B cell (primary cell): ENCODE measurements at regions not wholly inside any gene's neighbourhood (a gene's known extent, or its start where the extent isn't known, plus 50 kb on each side); places are given as distances from the start of the nearest gene placed in this dataset.

Experiments
- ATAC-seq: fragments of 200-7000 bp; cut with Tn5 transposase; one replicate; pipeline ENCODE4 v1.10.0; 2021; ENCODE audit warnings: low read depth, mild to moderate bottlenecking, moderate number of reproducible peaks, moderate library complexity
- CTCF ChIA-PET: fragments of 350-600 bp; sonication (Branson Sonifier 250); formaldehyde crosslinking; loops from one replicate; lab custom pipeline; 2021; ENCODE audit warnings: antibody characterized with exemption, inconsistent platforms; lab: Charles Lee
- POLR2A ChIA-PET: fragments of 350-600 bp; sonication (Branson Sonifier 250); formaldehyde crosslinking; loops from one replicate; lab custom pipeline; 2021; ENCODE audit warnings: antibody characterized with exemption; lab: Charles Lee
- DNase-seq: peaks from one replicate; pipeline ENCODE4 v3.0.0; 2013
- H2AFZ ChIP-seq: 2 replicates; pipeline ENCODE4 v1.6.1; 2012; ENCODE audit warnings: mild to moderate bottlenecking, low read depth, low read length; ENCODE audit not compliant: insufficient read depth, poor library complexity, severe bottlenecking
- H3K27ac ChIP-seq, 2 donors: 1 replicate in 1 of 2; 2 replicates in 1 of 2; pipeline ENCODE4 v1.5.1; 2012 to 2013; ENCODE audit warnings: low read length in 2 of 2, mild to moderate bottlenecking in 2 of 2, moderate library complexity in 1 of 2
- H3K27me3 ChIP-seq, 4 experiments: fragments of 200-600 bp in 1 of 4; sonication (generic) in 1 of 4; replicated peaks in 1 of 4; 1 replicate in 2 of 4; 2 replicates in 2 of 4; pipeline versions ENCODE4 v1.6.1 to v1.7.0; 2013 to 2016; ENCODE audit warnings: low read length in 3 of 4, mild to moderate bottlenecking in 2 of 4, mixed read lengths in 1 of 4, moderate library complexity in 1 of 4; ENCODE audit not compliant: insufficient read depth in 4 of 4, control insufficient read depth in 3 of 4; ENCODE audit errors: control extremely low read depth in 1 of 4
- H3K36me3 ChIP-seq, 2 experiments: replicated peaks in 1 of 2; 1 replicate in 1 of 2; 2 replicates in 1 of 2; pipeline versions ENCODE4 v1.6.1 to v1.7.1; 2013; ENCODE audit warnings: low read length in 1 of 2; ENCODE audit not compliant: insufficient read depth in 2 of 2, control insufficient read depth in 1 of 2; ENCODE audit errors: control extremely low read depth in 1 of 2, extremely low read depth in 1 of 2
- H3K4me1 ChIP-seq, 2 donors: fragments of 200-600 bp in 1 of 2; sonication (generic) in 1 of 2; 1 replicate in 1 of 2; 2 replicates in 1 of 2; pipeline versions ENCODE4 v1.5.1 to v1.6.1; 2013 to 2017; ENCODE audit warnings: low read length in 2 of 2; ENCODE audit not compliant: control insufficient read depth in 2 of 2, insufficient read depth in 2 of 2
- H3K4me2 ChIP-seq: replicated peaks from 2 replicates; pipeline ENCODE3; 2012; ENCODE audit warnings: mild to moderate bottlenecking, low read depth, low read length; ENCODE audit not compliant: poor library complexity, severe bottlenecking
- H3K4me3 ChIP-seq, 5 experiments: fragments of 200-600 bp in 1 of 5; sonication (generic) in 1 of 5; 1 replicate in 3 of 5; 2 replicates in 2 of 5; pipeline versions ENCODE4 v1.5.1 to v1.7.0; 2011 to 2016; ENCODE audit warnings: low read length in 4 of 5, mild to moderate bottlenecking in 4 of 5, low read depth in 2 of 5, control low read depth in 1 of 5, moderate library complexity in 1 of 5; ENCODE audit not compliant: insufficient read depth in 1 of 5; ENCODE audit errors: control extremely low read depth in 1 of 5, extremely low read depth in 1 of 5
- H3K79me2 ChIP-seq: fragments of 200-600 bp; sonication (generic); one replicate; pipeline ENCODE4 v1.6.0; 2016; ENCODE audit warnings: low read length; ENCODE audit not compliant: control insufficient read depth, insufficient read depth
- H3K9ac ChIP-seq: fragments of 200-600 bp; sonication (generic); 2 replicates; pipeline ENCODE4 v1.6.1; 2017; ENCODE audit warnings: mild to moderate bottlenecking, low read length, moderate library complexity
- H3K9me3 ChIP-seq, 3 donors: one replicate each; pipeline versions ENCODE4 v1.6.1 to v1.7.1; 2013; ENCODE audit warnings: low read length in 2 of 3; ENCODE audit not compliant: control insufficient read depth in 2 of 3, insufficient read depth in 1 of 3; ENCODE audit errors: control extremely low read depth in 1 of 3
- H4K20me1 ChIP-seq: 2 replicates; pipeline ENCODE4 v1.6.0; 2012; ENCODE audit warnings: mild to moderate bottlenecking, low read length; ENCODE audit not compliant: insufficient read depth, control insufficient read depth, poor library complexity, severe bottlenecking
- H3K27ac Mint-ChIP-seq: one replicate; pipeline ENCODE4 v1.8.0; 2021; ENCODE audit warnings: mixed read lengths
- H3K27me3 Mint-ChIP-seq: one replicate; pipeline ENCODE4 v1.8.0; 2021; ENCODE audit warnings: mixed read lengths
- H3K4me1 Mint-ChIP-seq: one replicate; pipeline ENCODE4 v1.8.0; 2021; ENCODE audit warnings: mixed read lengths
- H3K4me3 Mint-ChIP-seq: one replicate; pipeline ENCODE4 v1.8.0; 2021; ENCODE audit warnings: mixed read lengths
- H3K9me3 Mint-ChIP-seq: one replicate; pipeline ENCODE4 v1.8.0; 2022; ENCODE audit warnings: mixed read lengths; ENCODE audit not compliant: insufficient read depth
- EZH2 ChIP-seq: IDR thresholded peaks from 2 replicates; pipeline ENCODE4 v1.6.1; 2012; ENCODE audit warnings: borderline replicate concordance, low read depth, mild to moderate bottlenecking, moderate library complexity, low read length; ENCODE audit not compliant: insufficient read depth, poor library complexity, severe bottlenecking
- WGBS: methylation state at CpG from one replicate; pipeline ENCODE4 v1.1.5; 2013; ENCODE audit warnings: missing lambda C conversion rate; ENCODE audit not compliant: insufficient coverage; 5-methylcytosine and 5-hydroxymethylcytosine counted together
- intact Hi-C: fragments of 100-400 bp; cut with micrococcal nuclease; formaldehyde crosslinking; loops from one replicate; pipeline ENCODE4 v1.10.0; 2022
- TF ChIP-seq, protein P1 (sequence below): fragments of 200-600 bp; IDR thresholded peaks from one replicate; pipeline ENCODE4 v1.8.0; 2022; ENCODE audit warnings: antibody characterized with exemption, mild to moderate bottlenecking

DNA sequence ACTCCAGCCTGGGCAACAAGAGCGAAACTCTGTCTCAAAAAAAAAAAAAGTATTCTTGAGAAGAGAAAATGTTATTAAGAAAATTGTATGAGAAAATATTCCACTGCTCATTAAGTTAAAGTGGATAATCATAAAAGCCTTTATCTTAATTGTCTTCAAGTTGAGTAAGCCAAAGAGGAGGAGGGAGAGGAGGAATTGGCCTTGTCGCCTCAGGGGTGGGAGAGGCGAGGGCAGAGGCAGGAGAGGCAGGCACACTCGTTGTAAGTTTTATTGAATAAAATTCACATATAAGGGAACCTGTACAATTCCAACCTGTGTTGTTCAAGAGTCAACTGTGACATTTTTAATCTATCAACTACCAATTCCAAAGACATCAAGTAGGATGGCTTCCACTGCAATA, 820.3 kb downstream of the USP25 start:
- Mint-ChIP-seq H3K27me3 (no peaks in the 10 kb centered on the region), H3K9me3 (no peaks in the 10 kb centered on the region), H3K4me3 (no peak overlapping the region), H3K4me1 (no peaks in the 10 kb centered on the region), H3K27ac (no peak overlapping the region)
- Histone ChIP-seq H3K9me3 (peaks cover 0 to 10% (median 0%) of the 10 kb centered on the region in 3 donors), H3K4me2 (no peak overlapping the region), H3K27me3 (no peaks in the 10 kb centered on the region), H2AFZ (no peak overlapping the region), H4K20me1 (no peaks in the 10 kb centered on the region), H3K79me2 (no peaks in the 10 kb centered on the region), H3K4me3 (no peak overlapping the region), H3K9ac (no peak overlapping the region), H3K4me1 (no peaks in the 10 kb centered on the region), H3K36me3 (no peaks in the 10 kb centered on the region), H3K27ac (no peak overlapping the region)
- intact Hi-C loops = no loop called here
- POLR2A ChIA-PET = no interaction called here
- CTCF ChIA-PET = no interaction called here
- DNase-seq (no peak), ATAC-seq (no peak)
- TF ChIP-seq EZH2 = no peak
- TF ChIP-seq, protein P1, sequence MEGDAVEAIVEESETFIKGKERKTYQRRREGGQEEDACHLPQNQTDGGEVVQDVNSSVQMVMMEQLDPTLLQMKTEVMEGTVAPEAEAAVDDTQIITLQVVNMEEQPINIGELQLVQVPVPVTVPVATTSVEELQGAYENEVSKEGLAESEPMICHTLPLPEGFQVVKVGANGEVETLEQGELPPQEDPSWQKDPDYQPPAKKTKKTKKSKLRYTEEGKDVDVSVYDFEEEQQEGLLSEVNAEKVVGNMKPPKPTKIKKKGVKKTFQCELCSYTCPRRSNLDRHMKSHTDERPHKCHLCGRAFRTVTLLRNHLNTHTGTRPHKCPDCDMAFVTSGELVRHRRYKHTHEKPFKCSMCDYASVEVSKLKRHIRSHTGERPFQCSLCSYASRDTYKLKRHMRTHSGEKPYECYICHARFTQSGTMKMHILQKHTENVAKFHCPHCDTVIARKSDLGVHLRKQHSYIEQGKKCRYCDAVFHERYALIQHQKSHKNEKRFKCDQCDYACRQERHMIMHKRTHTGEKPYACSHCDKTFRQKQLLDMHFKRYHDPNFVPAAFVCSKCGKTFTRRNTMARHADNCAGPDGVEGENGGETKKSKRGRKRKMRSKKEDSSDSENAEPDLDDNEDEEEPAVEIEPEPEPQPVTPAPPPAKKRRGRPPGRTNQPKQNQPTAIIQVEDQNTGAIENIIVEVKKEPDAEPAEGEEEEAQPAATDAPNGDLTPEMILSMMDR = no peak
- WGBS = no CpG with 5 or more reads among the region's 4 CpGs

DNA sequence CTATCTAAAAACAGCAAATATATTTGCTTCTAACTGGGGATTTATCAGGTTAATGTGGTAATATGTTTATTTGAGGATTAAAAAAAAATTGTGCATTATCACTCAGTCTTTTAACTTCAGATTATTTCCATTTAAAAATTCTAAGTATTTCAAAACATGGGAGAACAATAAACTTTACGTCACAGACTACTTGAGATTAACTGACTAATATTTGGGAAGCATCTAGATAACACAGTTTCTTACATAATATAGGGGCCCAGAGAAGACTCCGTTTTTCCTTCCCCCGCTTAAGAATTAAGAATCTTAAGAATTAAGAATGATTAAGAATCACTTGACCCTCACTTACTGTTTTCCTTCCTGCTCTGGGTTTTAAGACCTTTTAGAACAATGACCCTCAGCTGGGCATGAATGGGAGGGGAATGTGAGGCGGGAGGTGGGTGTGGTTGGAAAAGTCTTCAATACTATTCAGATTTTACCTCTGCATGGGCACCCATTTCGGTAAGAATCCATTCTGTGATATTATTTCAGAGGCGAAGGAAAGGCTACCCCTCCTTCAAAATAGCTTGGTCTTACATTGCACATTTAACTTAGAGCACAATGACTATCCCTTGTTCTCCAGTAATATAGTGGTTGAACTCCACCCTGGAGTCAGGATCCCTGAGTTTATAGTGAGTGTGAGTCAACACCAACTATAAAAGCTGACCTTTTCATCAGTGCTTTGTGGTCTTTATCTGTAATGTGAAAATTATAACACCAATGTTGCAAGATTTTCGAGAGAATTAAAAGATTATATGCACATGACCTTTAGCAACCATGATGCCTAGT, 821.3 kb downstream of the USP25 start:
- Histone ChIP-seq H3K9ac (no peak overlapping the region), H3K4me2 (no peak overlapping the region), H3K36me3 (no peaks in the 10 kb centered on the region), H3K4me3 (no peak overlapping the region), H3K4me1 (no peaks in the 10 kb centered on the region), H2AFZ (no peak overlapping the region), H3K27ac (no peak overlapping the region), H3K79me2 (no peaks in the 10 kb centered on the region), H3K27me3 (no peaks in the 10 kb centered on the region), H4K20me1 (no peaks in the 10 kb centered on the region), H3K9me3 (peaks cover 0 to 7% (median 0%) of the 10 kb centered on the region in 3 donors)
- Mint-ChIP-seq H3K27ac (no peak overlapping the region), H3K4me3 (no peak overlapping the region), H3K4me1 (no peaks in the 10 kb centered on the region), H3K27me3 (no peaks in the 10 kb centered on the region), H3K9me3 (no peaks in the 10 kb centered on the region)
- CTCF ChIA-PET = no interaction called here
- no peak for TF ChIP-seq EZH2
- TF ChIP-seq, protein P1 = no peak
- WGBS = no CpG with 5 or more reads among the region's 7 CpGs
- intact Hi-C loops = no loop called here
- no peak for ATAC-seq
- POLR2A ChIA-PET = no interaction called here
- DNase-seq = no peak
